Uterus (tissue), 2 donors: ENCODE measurements at regions not wholly inside any gene's neighbourhood (a gene's known extent, or its start where the extent isn't known, plus 50 kb on each side); places are given as distances from the start of the nearest gene placed in this dataset.

Source experiments
- CTCF ChIP-seq, 4 experiments: fragments of 200-600 bp in 2 of 4; fragments of 450-650 bp in 2 of 4; sonication (generic) in 2 of 4; IDR thresholded peaks; one replicate each; pipeline ENCODE4 v1.5.1; 2016 to 2019; ENCODE audit warnings: antibody characterized with exemption in 4 of 4, mild to moderate bottlenecking in 2 of 4, moderate library complexity in 1 of 4
- POLR2A ChIP-seq, 2 donors: fragments of 450-650 bp; IDR thresholded peaks; one replicate each; pipeline ENCODE4 v1.6.1; 2016; ENCODE audit warnings: antibody characterized with exemption in 2 of 2, mild to moderate bottlenecking in 1 of 2, moderate library complexity in 1 of 2

GRCh38 chr5:31059889-31060288 is 133.6 kb upstream of the CDH6 start:
- no peak for TF ChIP-seq CTCF (IDR thresholded peaks at IDR 0.05)
- TF ChIP-seq POLR2A (IDR thresholded peaks at IDR 0.05): no peak
